ENCODE measurements at regions not wholly inside any gene's neighbourhood (a gene's known extent, or its start where the extent isn't known, plus 50 kb on each side); places are given as distances from the start of the nearest gene placed in this dataset.

DNA sequence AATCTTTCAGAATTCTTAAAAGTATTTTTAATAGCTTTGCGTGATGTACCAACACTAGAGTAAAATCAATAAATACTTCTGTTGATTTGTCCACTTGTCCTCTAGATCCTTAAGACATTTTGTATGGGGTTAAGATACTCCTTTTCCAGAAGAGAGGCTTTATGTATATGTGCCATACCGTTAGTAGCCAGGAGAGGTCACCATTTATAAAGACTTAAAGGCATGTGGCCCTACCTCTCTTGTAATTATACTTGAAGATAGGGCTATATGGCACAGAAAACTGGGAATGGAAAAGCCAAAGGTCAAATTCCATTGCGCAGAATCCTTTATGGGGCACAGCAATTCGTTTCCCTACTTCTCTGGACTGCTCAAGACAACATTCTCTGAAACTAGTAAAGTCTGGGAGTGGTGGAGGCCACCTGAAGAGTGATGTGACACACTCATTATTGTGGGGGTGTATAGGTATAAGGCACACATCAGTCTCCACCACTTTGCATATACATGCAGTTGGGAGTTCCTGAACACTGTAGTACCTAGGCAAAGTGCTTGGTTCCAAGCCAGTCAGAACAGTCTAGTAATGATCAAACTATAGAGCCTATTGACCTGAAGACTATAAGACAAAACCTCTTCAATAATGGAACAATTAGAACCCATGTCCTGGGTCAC lies 140.1 kb upstream of the FBXL17 start:
- TF ChIP-seq, protein P1, sequence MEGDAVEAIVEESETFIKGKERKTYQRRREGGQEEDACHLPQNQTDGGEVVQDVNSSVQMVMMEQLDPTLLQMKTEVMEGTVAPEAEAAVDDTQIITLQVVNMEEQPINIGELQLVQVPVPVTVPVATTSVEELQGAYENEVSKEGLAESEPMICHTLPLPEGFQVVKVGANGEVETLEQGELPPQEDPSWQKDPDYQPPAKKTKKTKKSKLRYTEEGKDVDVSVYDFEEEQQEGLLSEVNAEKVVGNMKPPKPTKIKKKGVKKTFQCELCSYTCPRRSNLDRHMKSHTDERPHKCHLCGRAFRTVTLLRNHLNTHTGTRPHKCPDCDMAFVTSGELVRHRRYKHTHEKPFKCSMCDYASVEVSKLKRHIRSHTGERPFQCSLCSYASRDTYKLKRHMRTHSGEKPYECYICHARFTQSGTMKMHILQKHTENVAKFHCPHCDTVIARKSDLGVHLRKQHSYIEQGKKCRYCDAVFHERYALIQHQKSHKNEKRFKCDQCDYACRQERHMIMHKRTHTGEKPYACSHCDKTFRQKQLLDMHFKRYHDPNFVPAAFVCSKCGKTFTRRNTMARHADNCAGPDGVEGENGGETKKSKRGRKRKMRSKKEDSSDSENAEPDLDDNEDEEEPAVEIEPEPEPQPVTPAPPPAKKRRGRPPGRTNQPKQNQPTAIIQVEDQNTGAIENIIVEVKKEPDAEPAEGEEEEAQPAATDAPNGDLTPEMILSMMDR (IDR thresholded peaks at IDR 0.05; ENCODE audit: insufficient read depth, low read length), result no peak
- TF ChIP-seq GABPA (IDR thresholded peaks at IDR 0.05; ENCODE audit: low read depth) (no peak), POLR2AphosphoS5 (IDR thresholded peaks at IDR 0.05; ENCODE audit: low read depth) (no peak), SPI1 (IDR thresholded peaks at IDR 0.05; ENCODE audit: borderline replicate concordance, low read depth) (no peak)
- TF ChIP-seq, protein P2, sequence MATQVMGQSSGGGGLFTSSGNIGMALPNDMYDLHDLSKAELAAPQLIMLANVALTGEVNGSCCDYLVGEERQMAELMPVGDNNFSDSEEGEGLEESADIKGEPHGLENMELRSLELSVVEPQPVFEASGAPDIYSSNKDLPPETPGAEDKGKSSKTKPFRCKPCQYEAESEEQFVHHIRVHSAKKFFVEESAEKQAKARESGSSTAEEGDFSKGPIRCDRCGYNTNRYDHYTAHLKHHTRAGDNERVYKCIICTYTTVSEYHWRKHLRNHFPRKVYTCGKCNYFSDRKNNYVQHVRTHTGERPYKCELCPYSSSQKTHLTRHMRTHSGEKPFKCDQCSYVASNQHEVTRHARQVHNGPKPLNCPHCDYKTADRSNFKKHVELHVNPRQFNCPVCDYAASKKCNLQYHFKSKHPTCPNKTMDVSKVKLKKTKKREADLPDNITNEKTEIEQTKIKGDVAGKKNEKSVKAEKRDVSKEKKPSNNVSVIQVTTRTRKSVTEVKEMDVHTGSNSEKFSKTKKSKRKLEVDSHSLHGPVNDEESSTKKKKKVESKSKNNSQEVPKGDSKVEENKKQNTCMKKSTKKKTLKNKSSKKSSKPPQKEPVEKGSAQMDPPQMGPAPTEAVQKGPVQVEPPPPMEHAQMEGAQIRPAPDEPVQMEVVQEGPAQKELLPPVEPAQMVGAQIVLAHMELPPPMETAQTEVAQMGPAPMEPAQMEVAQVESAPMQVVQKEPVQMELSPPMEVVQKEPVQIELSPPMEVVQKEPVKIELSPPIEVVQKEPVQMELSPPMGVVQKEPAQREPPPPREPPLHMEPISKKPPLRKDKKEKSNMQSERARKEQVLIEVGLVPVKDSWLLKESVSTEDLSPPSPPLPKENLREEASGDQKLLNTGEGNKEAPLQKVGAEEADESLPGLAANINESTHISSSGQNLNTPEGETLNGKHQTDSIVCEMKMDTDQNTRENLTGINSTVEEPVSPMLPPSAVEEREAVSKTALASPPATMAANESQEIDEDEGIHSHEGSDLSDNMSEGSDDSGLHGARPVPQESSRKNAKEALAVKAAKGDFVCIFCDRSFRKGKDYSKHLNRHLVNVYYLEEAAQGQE (IDR thresholded peaks at IDR 0.05; ENCODE audit: insufficient replicate concordance, low read depth), result no peak

Measured in HL-60 (cell line).